HL-60 (cell line): ENCODE measurements at regions not wholly inside any gene's neighbourhood (a gene's known extent, or its start where the extent isn't known, plus 50 kb on each side); places are given as distances from the start of the nearest gene placed in this dataset.

Experiments
- POLR2AphosphoS5 ChIP-seq: IDR thresholded peaks from 2 replicates; pipeline ENCODE4 v1.6.1; 2012; ENCODE audit warnings: low read depth
- SPI1 ChIP-seq: IDR thresholded peaks from 2 replicates; pipeline ENCODE4 v1.6.1; 2012; ENCODE audit warnings: low read depth, mild to moderate bottlenecking, borderline replicate concordance
- TF ChIP-seq, protein P1 (sequence below): IDR thresholded peaks from one replicate; pipeline ENCODE4 v1.5.1; 2011; ENCODE audit warnings: low read length, control low read depth, inconsistent platforms; ENCODE audit not compliant: insufficient read depth
- TF ChIP-seq, protein P2 (sequence below): IDR thresholded peaks from 2 replicates; pipeline ENCODE4 v1.6.1; 2012; ENCODE audit warnings: low read depth; ENCODE audit not compliant: insufficient replicate concordance

DNA sequence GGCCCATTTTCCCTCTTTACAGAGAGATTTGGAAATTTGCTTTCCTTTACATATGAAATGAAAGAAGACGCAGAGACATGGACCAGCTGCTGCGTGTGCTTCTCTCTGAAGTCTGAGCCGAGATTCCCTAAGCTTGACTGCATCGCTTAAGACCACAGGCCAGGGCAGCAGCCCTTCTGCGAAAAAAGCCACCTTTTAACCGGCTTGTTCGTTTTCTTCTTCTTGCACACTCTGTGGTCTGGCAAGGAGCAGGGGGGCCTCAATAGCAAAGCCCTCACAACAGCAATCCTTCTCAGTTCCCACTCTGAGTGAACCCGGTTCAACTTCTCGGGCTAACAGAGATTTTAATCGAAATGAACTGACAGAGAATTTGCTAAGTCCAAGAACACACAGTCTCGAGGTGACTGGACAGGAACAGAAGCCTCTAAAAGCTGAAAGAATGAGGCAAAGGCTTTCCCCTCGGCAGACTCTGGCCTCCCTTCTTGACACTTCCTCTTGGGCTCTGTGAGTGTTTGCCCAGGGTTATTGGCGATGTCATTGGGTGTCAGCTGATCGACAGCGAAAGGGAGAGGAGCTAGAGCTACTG, 512.9 kb upstream of the KLF4 start:
- TF ChIP-seq, protein P1, sequence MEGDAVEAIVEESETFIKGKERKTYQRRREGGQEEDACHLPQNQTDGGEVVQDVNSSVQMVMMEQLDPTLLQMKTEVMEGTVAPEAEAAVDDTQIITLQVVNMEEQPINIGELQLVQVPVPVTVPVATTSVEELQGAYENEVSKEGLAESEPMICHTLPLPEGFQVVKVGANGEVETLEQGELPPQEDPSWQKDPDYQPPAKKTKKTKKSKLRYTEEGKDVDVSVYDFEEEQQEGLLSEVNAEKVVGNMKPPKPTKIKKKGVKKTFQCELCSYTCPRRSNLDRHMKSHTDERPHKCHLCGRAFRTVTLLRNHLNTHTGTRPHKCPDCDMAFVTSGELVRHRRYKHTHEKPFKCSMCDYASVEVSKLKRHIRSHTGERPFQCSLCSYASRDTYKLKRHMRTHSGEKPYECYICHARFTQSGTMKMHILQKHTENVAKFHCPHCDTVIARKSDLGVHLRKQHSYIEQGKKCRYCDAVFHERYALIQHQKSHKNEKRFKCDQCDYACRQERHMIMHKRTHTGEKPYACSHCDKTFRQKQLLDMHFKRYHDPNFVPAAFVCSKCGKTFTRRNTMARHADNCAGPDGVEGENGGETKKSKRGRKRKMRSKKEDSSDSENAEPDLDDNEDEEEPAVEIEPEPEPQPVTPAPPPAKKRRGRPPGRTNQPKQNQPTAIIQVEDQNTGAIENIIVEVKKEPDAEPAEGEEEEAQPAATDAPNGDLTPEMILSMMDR = no peak
- no peak for TF ChIP-seq POLR2AphosphoS5
- TF ChIP-seq, protein P2, sequence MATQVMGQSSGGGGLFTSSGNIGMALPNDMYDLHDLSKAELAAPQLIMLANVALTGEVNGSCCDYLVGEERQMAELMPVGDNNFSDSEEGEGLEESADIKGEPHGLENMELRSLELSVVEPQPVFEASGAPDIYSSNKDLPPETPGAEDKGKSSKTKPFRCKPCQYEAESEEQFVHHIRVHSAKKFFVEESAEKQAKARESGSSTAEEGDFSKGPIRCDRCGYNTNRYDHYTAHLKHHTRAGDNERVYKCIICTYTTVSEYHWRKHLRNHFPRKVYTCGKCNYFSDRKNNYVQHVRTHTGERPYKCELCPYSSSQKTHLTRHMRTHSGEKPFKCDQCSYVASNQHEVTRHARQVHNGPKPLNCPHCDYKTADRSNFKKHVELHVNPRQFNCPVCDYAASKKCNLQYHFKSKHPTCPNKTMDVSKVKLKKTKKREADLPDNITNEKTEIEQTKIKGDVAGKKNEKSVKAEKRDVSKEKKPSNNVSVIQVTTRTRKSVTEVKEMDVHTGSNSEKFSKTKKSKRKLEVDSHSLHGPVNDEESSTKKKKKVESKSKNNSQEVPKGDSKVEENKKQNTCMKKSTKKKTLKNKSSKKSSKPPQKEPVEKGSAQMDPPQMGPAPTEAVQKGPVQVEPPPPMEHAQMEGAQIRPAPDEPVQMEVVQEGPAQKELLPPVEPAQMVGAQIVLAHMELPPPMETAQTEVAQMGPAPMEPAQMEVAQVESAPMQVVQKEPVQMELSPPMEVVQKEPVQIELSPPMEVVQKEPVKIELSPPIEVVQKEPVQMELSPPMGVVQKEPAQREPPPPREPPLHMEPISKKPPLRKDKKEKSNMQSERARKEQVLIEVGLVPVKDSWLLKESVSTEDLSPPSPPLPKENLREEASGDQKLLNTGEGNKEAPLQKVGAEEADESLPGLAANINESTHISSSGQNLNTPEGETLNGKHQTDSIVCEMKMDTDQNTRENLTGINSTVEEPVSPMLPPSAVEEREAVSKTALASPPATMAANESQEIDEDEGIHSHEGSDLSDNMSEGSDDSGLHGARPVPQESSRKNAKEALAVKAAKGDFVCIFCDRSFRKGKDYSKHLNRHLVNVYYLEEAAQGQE = no peak
- peak; percentile 72 for TF ChIP-seq SPI1
